H1 (cell line): ENCODE measurements at regions not wholly inside any gene's neighbourhood (a gene's known extent, or its start where the extent isn't known, plus 50 kb on each side); places are given as distances from the start of the nearest gene placed in this dataset.

Experiments
- CTCF ChIA-PET: fragments of 300-600 bp; sonication (Branson Sonifier 250); formaldehyde crosslinking; loops from one replicate; lab custom pipeline; 2021; ENCODE audit not compliant: partially characterized antibody; lab: Charles Lee
- POLR2A ChIA-PET: fragments of 300-600 bp; sonication (Branson Sonifier 250); formaldehyde crosslinking; loops from one replicate; lab custom pipeline; 2021; ENCODE audit warnings: inconsistent platforms; ENCODE audit not compliant: partially characterized antibody; lab: Charles Lee
- DNase-seq, 2 experiments: peaks; one replicate each; pipeline versions ENCODE4 v3.0.0 to v3.0.0-alpha.2; 2010 to 2022; ENCODE audit warnings: low spot score in 2 of 2, low read depth in 1 of 2, mixed read lengths in 1 of 2
- FAIRE-seq: peaks from 2 replicates; lab custom pipeline; 2011; peaks lifted over from hg19 to GRCh38; lab: Jason Lieb, UNC
- H2AFZ ChIP-seq: 2 replicates; pipeline ENCODE4 v1.8.1; 2012; ENCODE audit warnings: low read length, inconsistent platforms
- H2AK5ac ChIP-seq: 2 replicates; pipeline ENCODE4 v1.6.1; 2013; ENCODE audit warnings: low read depth, low read length
- H2BK120ac ChIP-seq: replicated peaks from 2 replicates; pipeline ENCODE3; 2013; ENCODE audit warnings: low read depth, low read length, inconsistent platforms
- H2BK12ac ChIP-seq: 2 replicates; pipeline ENCODE4 v1.6.1; 2013; ENCODE audit warnings: low read depth, low read length
- H2BK15ac ChIP-seq: 2 replicates; pipeline ENCODE4 v1.6.1; 2013; ENCODE audit warnings: low read length
- H2BK20ac ChIP-seq: 2 replicates; pipeline ENCODE4 v1.6.1; 2013; ENCODE audit warnings: low read length
- H2BK5ac ChIP-seq: 2 replicates; pipeline ENCODE4 v1.6.1; 2013; ENCODE audit warnings: low read depth, low read length
- H3K14ac ChIP-seq: 2 replicates; pipeline ENCODE4 v1.6.1; 2013; ENCODE audit warnings: inconsistent platforms; ENCODE audit not compliant: insufficient read length
- H3K18ac ChIP-seq: 2 replicates; pipeline ENCODE4 v1.6.1; 2013; ENCODE audit warnings: low read length; ENCODE audit errors: extremely low read depth
- H3K23ac ChIP-seq: 2 replicates; pipeline ENCODE4 v1.6.1; 2013; ENCODE audit warnings: inconsistent platforms; ENCODE audit not compliant: insufficient read length
- H3K23me2 ChIP-seq: 2 replicates; pipeline ENCODE4 v1.6.1; 2013; ENCODE audit warnings: low read depth, low read length
- H3K27ac ChIP-seq: 2 replicates; pipeline ENCODE4 v1.6.1; 2011; ENCODE audit warnings: low read depth, low read length, inconsistent platforms
- H3K27me3 ChIP-seq, 4 experiments: replicated peaks in 1 of 4; 1 replicate in 1 of 4; 2 replicates in 3 of 4; pipeline versions ENCODE4 v1.6.1 to v1.8.1; 2011 to 2013; ENCODE audit warnings: low read length in 3 of 4, mild to moderate bottlenecking in 3 of 4, inconsistent platforms in 2 of 4, mixed read lengths in 2 of 4, moderate library complexity in 1 of 4; ENCODE audit not compliant: control insufficient read depth in 3 of 4, insufficient read depth in 3 of 4; ENCODE audit errors: extremely low read depth in 1 of 4
- H3K36me3 ChIP-seq, 4 experiments: 2 replicates each; pipeline versions ENCODE4 v1.6.1 to v1.8.1; 2011 to 2013; ENCODE audit warnings: mild to moderate bottlenecking in 4 of 4, low read length in 3 of 4, moderate library complexity in 2 of 4, control low read depth in 1 of 4, inconsistent platforms in 1 of 4; ENCODE audit not compliant: insufficient read depth in 4 of 4, control insufficient read depth in 2 of 4
- H3K4ac ChIP-seq: replicated peaks from 2 replicates; pipeline ENCODE3; 2013; ENCODE audit warnings: low read length, low read depth, mixed read lengths, inconsistent platforms; ENCODE audit not compliant: insufficient read length
- H3K4me1 ChIP-seq, 4 experiments: replicated peaks in 1 of 4; 1 replicate in 1 of 4; 2 replicates in 3 of 4; pipeline versions ENCODE4 v1.6.1 to v1.8.1; 2011 to 2013; ENCODE audit warnings: low read length in 3 of 4, inconsistent platforms in 2 of 4, mixed read lengths in 1 of 4; ENCODE audit not compliant: insufficient read depth in 4 of 4, control insufficient read depth in 3 of 4
- H3K4me2 ChIP-seq, 2 experiments: 2 replicates each; pipeline versions ENCODE4 v1.6.1 to v1.8.1; 2011 to 2013; ENCODE audit warnings: low read depth in 2 of 2, low read length in 2 of 2, control low read depth in 1 of 2, inconsistent platforms in 1 of 2, mild to moderate bottlenecking in 1 of 2; ENCODE audit not compliant: insufficient read depth in 1 of 2
- H3K4me3 ChIP-seq, 4 experiments: fragments of 200-600, 300-600 bp in 1 of 4; sonication (generic), shearing (Covaris generic), sonication (Bioruptor Twin) in 1 of 4; 2 replicates each; pipeline versions ENCODE4 v1.5.1 to v1.8.1; 2011 to 2016; ENCODE audit warnings: low read length in 4 of 4, low read depth in 3 of 4, control low read depth in 2 of 4, inconsistent platforms in 2 of 4, mild to moderate bottlenecking in 2 of 4, mixed read lengths in 1 of 4, moderate library complexity in 1 of 4; ENCODE audit not compliant: insufficient read depth in 2 of 4; ENCODE audit errors: extremely low read depth in 1 of 4
- H3K56ac ChIP-seq: replicated peaks from 2 replicates; pipeline ENCODE3; 2013; ENCODE audit warnings: low read depth, mild to moderate bottlenecking, mixed read lengths, low read length, inconsistent platforms; ENCODE audit not compliant: insufficient read length
- H3K79me1 ChIP-seq: 2 replicates; pipeline ENCODE4 v1.6.1; 2013; ENCODE audit warnings: low read depth, low read length, control low read depth
- H3K79me2 ChIP-seq, 2 experiments: 2 replicates each; pipeline versions ENCODE4 v1.6.1 to v1.8.1; 2012 to 2013; ENCODE audit warnings: low read length in 2 of 2, mild to moderate bottlenecking in 2 of 2, inconsistent platforms in 1 of 2; ENCODE audit not compliant: insufficient read depth in 2 of 2, control insufficient read depth in 1 of 2
- H3K9ac ChIP-seq, 4 experiments: replicated peaks in 1 of 4; 1 replicate in 1 of 4; 2 replicates in 3 of 4; pipeline versions ENCODE4 v1.6.1 to v1.8.1; 2011 to 2013; ENCODE audit warnings: low read depth in 3 of 4, low read length in 3 of 4, control low read depth in 2 of 4, mild to moderate bottlenecking in 2 of 4, moderate library complexity in 2 of 4, inconsistent platforms in 1 of 4; ENCODE audit errors: extremely low read depth in 1 of 4
- H3K9me3 ChIP-seq, 2 experiments: 2 replicates each; pipeline versions ENCODE4 v1.6.1 to v1.8.1; 2012 to 2013; ENCODE audit warnings: mild to moderate bottlenecking in 2 of 2, moderate library complexity in 2 of 2, control low read depth in 1 of 2, inconsistent platforms in 1 of 2, low read depth in 1 of 2, low read length in 1 of 2, mixed read lengths in 1 of 2; ENCODE audit not compliant: insufficient read depth in 2 of 2
- H4K20me1 ChIP-seq, 2 experiments: replicated peaks in 1 of 2; 2 replicates each; pipeline versions ENCODE3 to v1.8.1; 2011 to 2013; ENCODE audit warnings: inconsistent platforms in 2 of 2, low read length in 2 of 2, mild to moderate bottlenecking in 1 of 2; ENCODE audit not compliant: insufficient read depth in 2 of 2, control insufficient read depth in 1 of 2
- H4K5ac ChIP-seq: 2 replicates; pipeline ENCODE4 v1.6.1; 2013; ENCODE audit warnings: low read length, low read depth, mixed read lengths, inconsistent platforms; ENCODE audit not compliant: insufficient read length
- H4K8ac ChIP-seq: 2 replicates; pipeline ENCODE4 v1.8.0; 2013; ENCODE audit warnings: mild to moderate bottlenecking, moderate library complexity, low read length, inconsistent platforms; ENCODE audit not compliant: insufficient read depth; ENCODE audit errors: extremely low read depth
- H4K91ac ChIP-seq: replicated peaks from 2 replicates; pipeline ENCODE3; 2013; ENCODE audit warnings: low read length, mixed read lengths, inconsistent platforms; ENCODE audit not compliant: insufficient read length
- ASH2L ChIP-seq: fragments of 200-600, 300-600 bp; sonication (generic); IDR thresholded peaks from one replicate; pipeline ENCODE4 v1.7.1; 2017; ENCODE audit warnings: low read length
- BACH1 ChIP-seq: IDR thresholded peaks from 2 replicates; pipeline ENCODE4 v1.6.1; 2012; ENCODE audit warnings: low read length, improper control_type of control experiment
- BRCA1 ChIP-seq: IDR thresholded peaks from 2 replicates; pipeline ENCODE4 v1.6.1; 2012; ENCODE audit warnings: low read depth, low read length, improper control_type of control experiment
- CBX5 ChIP-seq: fragments of 300-800, 300-1000 bp; sonication (generic); IDR thresholded peaks from 2 replicates; pipeline ENCODE4 v1.7.1; 2016; ENCODE audit warnings: antibody characterized with exemption, low read length, low read depth
- CREB1 ChIP-seq: IDR thresholded peaks from 2 replicates; pipeline ENCODE4 v1.6.1; 2012; ENCODE audit warnings: inconsistent platforms
- CTCF ChIP-seq, 3 experiments: IDR thresholded peaks; 1 replicate in 2 of 3; 2 replicates in 1 of 3; pipeline versions ENCODE4 v1.5.1 to v1.6.1; 2011; ENCODE audit warnings: low read length in 3 of 3, mild to moderate bottlenecking in 3 of 3, inconsistent platforms in 2 of 3, low read depth in 1 of 3, moderate library complexity in 1 of 3; ENCODE audit not compliant: insufficient read depth in 1 of 3; ENCODE audit errors: control extremely low read depth in 1 of 3
- EP300 ChIP-seq, 2 experiments: IDR thresholded peaks; 1 replicate in 1 of 2; 2 replicates in 1 of 2; pipeline ENCODE4 v1.6.1; 2011 to 2012; ENCODE audit warnings: low read depth in 2 of 2, low read length in 2 of 2, mild to moderate bottlenecking in 2 of 2, borderline replicate concordance in 1 of 2, inconsistent platforms in 1 of 2, moderate library complexity in 1 of 2
- GABPA ChIP-seq: IDR thresholded peaks from 2 replicates; pipeline ENCODE4 v1.6.1; 2011; ENCODE audit warnings: mild to moderate bottlenecking, low read length, moderate library complexity, borderline replicate concordance; ENCODE audit not compliant: insufficient read depth
- RBBP5 ChIP-seq: IDR thresholded peaks from 2 replicates; pipeline ENCODE4 v1.7.1; 2012; ENCODE audit warnings: low read depth, mild to moderate bottlenecking, inconsistent platforms, low read length, moderate library complexity, borderline replicate concordance
- RFX5 ChIP-seq: IDR thresholded peaks from 2 replicates; pipeline ENCODE4 v1.6.1; 2011; ENCODE audit warnings: low read depth, low read length, improper control_type of control experiment, borderline replicate concordance
- SAP30 ChIP-seq: fragments of 300-600 bp; sonication (generic); IDR thresholded peaks from 2 replicates; pipeline ENCODE4 v1.7.1; 2012; ENCODE audit warnings: low read length, moderate library complexity, mild to moderate bottlenecking, inconsistent platforms; ENCODE audit not compliant: insufficient read depth, insufficient replicate concordance
- TAF7 ChIP-seq: optimal IDR thresholded peaks from 2 replicates; pipeline ENCODE3; 2011; ENCODE audit warnings: low read depth, mild to moderate bottlenecking, inconsistent platforms, low read length, moderate library complexity, borderline replicate concordance
- TEAD4 ChIP-seq: IDR thresholded peaks from 2 replicates; pipeline ENCODE4 v1.6.1; 2012; ENCODE audit warnings: low read depth, low read length, inconsistent platforms, mixed read lengths
- WGBS, 2 experiments: shearing (Covaris generic) in 1 of 2; methylation state at CpG; one replicate each; pipeline versions ENCODE4 v1.1.6 to v1.1.7; 2013 to 2015; ENCODE audit warnings: low lambda C conversion rate in 2 of 2, mixed read lengths in 2 of 2, inconsistent platforms in 1 of 2, low coverage in 1 of 2, missing lambda C conversion rate in 1 of 2; ENCODE audit not compliant: insufficient replicate concordance in 2 of 2, insufficient coverage in 1 of 2, insufficient read length in 1 of 2; ENCODE audit errors: extremely low coverage in 1 of 2, missing lambda C conversion rate in 1 of 2; 5-methylcytosine and 5-hydroxymethylcytosine counted together

DNA sequence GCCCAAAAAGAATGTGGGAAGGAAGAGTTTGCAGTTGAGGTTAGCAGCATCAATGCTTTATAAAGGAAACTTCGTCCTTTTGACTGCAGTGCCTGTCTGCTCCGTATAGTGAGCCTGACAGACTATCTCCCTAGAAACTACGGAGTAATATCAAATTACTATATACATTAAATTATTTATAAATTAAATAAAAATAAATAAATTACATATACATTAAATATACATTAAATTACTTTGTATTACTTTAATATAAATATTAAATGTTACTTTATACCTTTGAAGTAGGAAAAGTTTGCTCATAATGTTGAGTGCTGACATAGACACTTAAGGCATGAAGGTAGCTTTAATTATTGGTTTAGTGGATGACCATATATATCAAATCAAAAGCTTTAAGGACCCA lies 165.2 kb downstream of the IL15 start:
- no peak overlapping the region for H4K91ac ChIP-seq
- FAIRE-seq, result no peak
- H3K14ac ChIP-seq, result no peak overlapping the region
- H2BK5ac ChIP-seq, result no peak overlapping the region
- no peaks in the 10 kb centered on the region for H4K20me1 ChIP-seq
- H3K79me2 ChIP-seq, result no peaks in the 10 kb centered on the region
- ChIA-PET POLR2A (no interaction called here), CTCF (no interaction called here)
- no peak overlapping the region for H3K9ac ChIP-seq
- no peak overlapping the region for H2BK120ac ChIP-seq
- no peak overlapping the region for H2AFZ ChIP-seq
- no peak overlapping the region for H4K5ac ChIP-seq
- no peak overlapping the region for H2BK15ac ChIP-seq
- no peak for DNase-seq
- H3K4me1 ChIP-seq, result no peaks in the 10 kb centered on the region
- H3K23me2 ChIP-seq, result no peaks in the 10 kb centered on the region
- H3K4me3 ChIP-seq, result no peak overlapping the region
- 66% methylated on average over 3 of the region's 3 CpGs; no CpG with 5 or more reads in 1 of the 2 experiments for WGBS, 2 experiments
- no peak overlapping the region for H2BK12ac ChIP-seq
- H3K23ac ChIP-seq, result no peak overlapping the region
- no peak overlapping the region for H3K27ac ChIP-seq
- H4K8ac ChIP-seq, result no peak overlapping the region
- no peaks in the 10 kb centered on the region for H3K9me3 ChIP-seq
- H2AK5ac ChIP-seq, result no peak overlapping the region
- H3K56ac ChIP-seq, result no peak overlapping the region
- H3K4ac ChIP-seq, result no peak overlapping the region
- no peaks in the 10 kb centered on the region for H3K36me3 ChIP-seq
- no peak overlapping the region for H3K18ac ChIP-seq
- H3K27me3 ChIP-seq, result peaks cover 0 to 1% (median 0%) of the 10 kb centered on the region in 4 experiments; a peak in 1 of 7 replicates
- no peak overlapping the region for H2BK20ac ChIP-seq
- H3K4me2 ChIP-seq, result no peak overlapping the region
- H3K79me1 ChIP-seq, result no peaks in the 10 kb centered on the region
- TF ChIP-seq EP300 (IDR thresholded peaks at IDR 0.05; ENCODE audit: borderline replicate concordance in 1 of 2, low read depth in 2 of 2, low read length in 2 of 2), result no peak
- no peak for TF ChIP-seq GABPA
- no peak for TF ChIP-seq TEAD4
- TF ChIP-seq SAP30, result no peak
- no peak for TF ChIP-seq CBX5
- TF ChIP-seq RBBP5, result no peak
- TF ChIP-seq ASH2L, result no peak
- TF ChIP-seq BRCA1, result no peak
- no peak for TF ChIP-seq RFX5
- TF ChIP-seq BACH1, result no peak
- no peak for TF ChIP-seq TAF7
- TF ChIP-seq CREB1, result no peak
- no peak for TF ChIP-seq CTCF (IDR thresholded peaks at IDR 0.05; ENCODE audit: control extremely low read depth in 1 of 3, insufficient read depth in 1 of 3, low read depth in 1 of 3, low read length in 3 of 3)
